DMS53 treated with DMSO at 0.1 percent for 48 hours (cell line): ENCODE measurements at regions not wholly inside any gene's neighbourhood (a gene's known extent, or its start where the extent isn't known, plus 50 kb on each side); places are given as distances from the start of the nearest gene placed in this dataset.

Experiments
- DNase-seq: peaks from one replicate; lab custom pipeline; 2025; ENCODE audit not compliant: unreplicated experiment; lab: John Stamatoyannopoulos, UW

- peak; percentile 60 for DNase-seq
These were observed 247.1 kb upstream of the SIX2 start for GRCh38 chr2:45256173-45256866.

- DNase-seq, result no peak
These were observed 246.3 kb upstream of the SIX2 start for GRCh38 chr2:45255563-45255962.

DNA sequence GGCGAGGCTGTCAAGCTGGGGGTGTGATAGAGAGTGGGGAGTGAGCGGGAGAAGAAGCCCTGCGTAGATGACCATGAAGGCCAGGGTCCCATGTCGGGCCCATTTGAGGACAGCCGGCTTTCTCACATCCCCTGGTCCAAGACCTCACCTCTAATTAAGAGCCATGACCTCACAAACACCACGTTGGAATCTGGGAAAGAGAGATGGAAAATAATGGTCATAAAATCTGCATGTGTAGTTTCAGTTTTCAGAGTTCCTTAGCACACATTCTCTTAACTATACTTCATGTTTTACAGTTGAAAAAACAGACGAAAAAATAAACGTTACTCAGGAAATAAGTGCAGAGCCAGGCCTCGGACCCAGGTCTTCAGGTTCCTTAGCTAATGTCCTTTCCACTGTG lies 244.8 kb upstream of the SIX2 start:
- no peak for DNase-seq

DNA sequence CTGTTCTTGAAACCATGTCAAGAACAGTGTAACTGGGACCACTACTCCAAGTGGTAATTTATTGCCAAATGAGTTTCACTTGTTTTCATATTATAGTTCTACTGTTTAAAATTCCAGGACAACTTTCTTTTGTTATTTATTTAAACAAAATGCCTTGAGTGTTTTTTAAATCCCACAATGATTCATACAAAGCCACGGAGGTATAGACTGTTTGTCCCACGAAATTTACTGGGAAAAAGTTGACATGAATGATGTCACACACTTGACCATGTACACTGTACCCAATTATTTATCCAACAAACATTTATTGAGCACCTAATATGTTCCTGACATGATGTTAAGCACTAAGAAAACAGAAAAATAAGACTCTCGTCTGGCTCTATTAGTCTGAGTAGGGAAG lies 243.9 kb upstream of the SIX2 start:
- DNase-seq, result no peak

DNA sequence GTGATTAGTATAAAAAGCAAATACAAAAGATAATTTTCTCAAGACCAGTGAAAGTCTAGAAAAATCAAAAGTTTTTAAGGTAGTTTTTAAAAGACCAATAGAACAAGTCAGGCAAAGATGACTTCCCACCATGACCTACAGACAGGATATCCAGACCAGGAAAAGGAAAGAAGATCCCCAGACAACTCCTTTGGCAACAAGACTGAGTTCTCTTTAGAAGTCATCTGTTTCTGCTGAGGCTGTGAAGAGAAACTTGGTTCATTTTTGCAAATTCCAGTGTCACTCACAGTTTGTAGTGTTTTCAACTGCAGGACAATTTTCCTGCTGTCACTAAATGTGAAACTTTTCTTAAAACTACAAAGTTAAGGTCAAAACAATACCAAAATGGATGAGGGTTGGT lies 240.9 kb upstream of the SIX2 start:
- DNase-seq, result no peak

GRCh38 chr2:45248214-45248613 lies 239.0 kb upstream of the SIX2 start:
- DNase-seq, result no peak

GRCh38 chr2:45244928-45245327 lies 235.7 kb upstream of the SIX2 start:
- DNase-seq, result no peak

DNA sequence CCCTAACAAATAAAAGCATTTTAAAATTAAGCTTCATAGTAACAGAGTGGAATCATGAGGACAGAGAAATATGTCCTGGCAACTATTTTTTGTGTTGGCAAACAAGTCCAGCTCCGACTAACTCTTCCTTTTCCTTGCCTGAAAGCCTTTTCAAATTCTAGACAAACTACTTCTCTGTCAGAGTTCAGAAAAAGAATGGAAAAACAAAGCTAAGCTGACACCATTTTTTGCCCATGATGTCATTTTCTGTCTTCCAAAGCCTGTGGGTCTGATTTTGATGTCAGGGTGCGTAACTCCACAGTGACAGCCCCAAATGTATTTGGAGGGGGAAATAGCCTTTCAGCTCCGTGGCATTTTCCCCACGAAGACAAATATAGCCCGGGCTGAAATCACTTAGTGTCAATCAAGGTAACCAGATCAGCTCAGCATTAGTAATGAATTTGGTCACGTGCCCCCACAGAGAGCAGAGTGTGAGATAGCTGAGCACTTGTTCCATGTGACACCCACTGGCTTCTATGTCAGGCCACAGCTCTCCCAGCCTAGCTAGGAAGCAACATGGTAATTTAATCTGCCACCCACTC lies 233.0 kb upstream of the SIX2 start:
- peak; percentile 30 for DNase-seq

GRCh38 chr2:45241061-45241561 lies 231.9 kb upstream of the SIX2 start:
- DNase-seq, result no peak

GRCh38 chr2:45237850-45238542 lies 228.7 kb upstream of the SIX2 start:
- DNase-seq, result peak; percentile 94

- DNase-seq, result no peak
These were observed 227.9 kb upstream of the SIX2 start for GRCh38 chr2:45237128-45237527.

DNA sequence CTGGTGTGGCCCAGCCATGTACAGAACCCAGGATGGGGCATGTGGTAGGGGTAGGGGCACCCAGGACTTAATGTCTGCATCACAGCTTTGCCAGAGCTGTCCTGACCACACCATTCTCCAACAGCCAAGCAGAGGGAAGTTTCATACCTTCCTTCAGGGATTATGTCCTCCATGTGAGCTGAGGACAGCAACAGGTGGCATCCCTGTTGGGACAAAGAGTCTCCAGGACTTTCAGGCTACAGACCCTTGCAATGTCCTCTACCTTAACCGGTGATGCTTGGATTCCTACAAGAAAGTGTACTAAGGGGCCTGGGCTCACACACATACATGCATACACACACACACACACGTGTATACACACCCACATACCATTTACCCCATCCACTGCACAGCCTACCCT lies 227.0 kb upstream of the SIX2 start:
- DNase-seq, result no peak

DNA sequence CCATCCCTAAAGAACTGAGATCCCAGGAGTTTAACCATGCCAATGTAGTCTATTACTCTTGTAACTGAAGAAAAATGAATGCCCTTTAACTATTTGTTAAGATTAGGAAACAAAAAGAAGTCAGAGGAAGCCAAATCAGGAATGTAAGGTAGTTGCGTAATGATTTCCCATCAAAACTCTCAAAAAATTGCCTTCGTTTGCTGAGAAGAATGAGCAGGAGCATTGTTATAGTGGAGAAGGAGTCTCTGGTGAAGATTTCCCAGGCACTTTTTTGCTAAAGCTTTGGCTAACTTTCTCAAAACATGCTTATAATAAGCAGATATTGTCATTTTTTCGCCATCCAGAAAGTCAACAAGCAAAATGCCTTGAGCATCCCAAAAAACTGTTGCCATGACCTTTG lies 224.0 kb upstream of the SIX2 start:
- DNase-seq, result no peak

DNA sequence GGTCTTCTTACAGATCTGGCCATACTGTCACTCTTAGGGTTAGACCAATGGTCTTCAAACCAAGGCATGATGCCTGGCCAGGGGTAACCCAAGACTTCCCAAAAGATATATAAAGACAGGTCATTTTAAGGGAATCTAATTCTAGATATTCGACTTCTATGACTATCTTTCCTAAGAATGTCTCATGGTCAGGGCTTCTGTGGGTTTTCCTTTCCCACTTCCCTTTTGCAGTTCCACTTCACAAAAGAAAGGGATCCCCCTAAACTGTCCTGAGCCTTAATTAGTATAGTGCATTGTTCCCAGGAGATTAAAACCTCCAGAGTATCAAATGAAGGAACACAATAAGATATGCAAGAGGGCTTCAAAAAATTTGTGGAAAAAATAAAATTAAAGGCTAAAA lies 223.6 kb upstream of the SIX2 start:
- DNase-seq, result no peak

GRCh38 chr2:45229411-45229810 lies 220.2 kb upstream of the SIX2 start:
- no peak for DNase-seq

- no peak for DNase-seq
These were observed 218.1 kb upstream of the SIX2 start for GRCh38 chr2:45227347-45227746.

- DNase-seq, result no peak
These were observed 215.7 kb upstream of the SIX2 start for GRCh38 chr2:45224993-45225380.

GRCh38 chr2:45224321-45224992 lies 215.2 kb upstream of the SIX2 start:
- DNase-seq, result no peak

GRCh38 chr2:45223531-45223930 lies 214.3 kb upstream of the SIX2 start:
- no peak for DNase-seq

- peak; percentile 85 for DNase-seq
These were observed 211.0 kb upstream of the SIX2 start for GRCh38 chr2:45220227-45220626.

GRCh38 chr2:45218931-45219339 lies 209.7 kb upstream of the SIX2 start:
- DNase-seq, result peak; percentile 88

GRCh38 chr2:45218297-45218696 lies 209.0 kb upstream of the SIX2 start:
- DNase-seq, result no peak
